ENCODE measurements at regions not wholly inside any gene's neighbourhood (a gene's known extent, or its start where the extent isn't known, plus 50 kb on each side); places are given as distances from the start of the nearest gene placed in this dataset.

DNA sequence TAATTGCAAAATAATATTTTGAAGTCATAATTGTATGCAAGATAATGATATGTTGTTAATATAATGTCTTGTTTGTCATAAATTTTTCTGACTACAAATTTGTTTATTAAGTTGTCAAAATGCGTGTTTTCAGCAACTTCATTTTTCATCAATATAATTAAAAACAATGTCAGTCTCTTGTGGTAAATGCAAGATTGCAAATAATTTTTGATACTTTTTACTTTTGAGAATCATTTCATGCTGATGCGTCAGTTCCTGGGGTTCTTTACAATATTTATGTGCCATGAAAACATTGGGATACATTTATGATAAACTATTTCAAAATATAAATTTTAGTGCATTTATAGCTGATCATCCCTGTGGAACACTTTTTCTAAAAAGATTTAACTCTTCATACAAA is 1504.8 kb downstream of the BRD1 start:
- Histone ChIP-seq H3K79me2 (ENCODE audit: insufficient read depth, low read length) (no peaks in the 10 kb centered on the region), H3K27ac (ENCODE audit: extremely low read length, insufficient read depth, low read length) (no peak overlapping the region), H3K4me2 (ENCODE audit: low read depth, low read length) (no peak overlapping the region), H2AFZ (ENCODE audit: low read length) (no peak overlapping the region), H3K4me3 (replicated peaks in 1 of 3; ENCODE audit: insufficient read depth in 1 of 3, low read depth in 2 of 3, low read length in 3 of 3) (no peak overlapping the region), H3K27me3 (ENCODE audit: control insufficient read depth in 1 of 2, insufficient read depth in 2 of 2, low read length in 2 of 2) (peaks cover 0 to 28% of the 10 kb centered on the region in 2 experiments; a peak in 4 of 5 replicates), H4K20me1 (ENCODE audit: insufficient read depth, low read length) (no peaks in the 10 kb centered on the region), H3K36me3 (replicated peaks in 1 of 2; ENCODE audit: control insufficient read depth in 1 of 2, insufficient read depth in 2 of 2, low read length in 2 of 2) (no peaks in the 10 kb centered on the region), H3K9ac (ENCODE audit: insufficient read depth, low read depth, low read length) (no peak overlapping the region), H3K9me3 (ENCODE audit: low read length) (peaks cover 7% of the 10 kb centered on the region; the same call in 1 of the 2 replicates), H3K4me1 (ENCODE audit: insufficient read depth, low read length) (no peaks in the 10 kb centered on the region)
- POLR2A ChIA-PET, result no interaction called here
- WGBS (ENCODE audit: low lambda C conversion rate), result 2% methylated on average over 2 of the region's 2 CpGs
- TF ChIP-seq ZNF883 (CRISPR knock-in tag; IDR thresholded peaks at IDR 0.05; ENCODE audit: not compliant biosample characterization), result no peak
- TF ChIP-seq MAFF (IDR thresholded peaks at IDR 0.05; ENCODE audit: low read depth, low read length), result peak; percentile 41; the same call in 1 of the 2 replicates
- TF ChIP-seq MAFK (conservative IDR thresholded peaks at IDR 0.05 in 1 of 2, IDR thresholded peaks at IDR 0.05 in 1 of 2; ENCODE audit: low read length in 2 of 2), result peak; percentile 42 to 54; a peak in 3 of 4 replicates
- ATAC-seq (no peak), FAIRE-seq (no peak), DNase-seq (ENCODE audit: low spot score) (no peak)
- in situ Hi-C loops (cut with HindIII; ENCODE audit: extremely low pct_ligation_motif_present, low pct_unique_long_range_greater_than_20kb), result no loop called here
- intact Hi-C loops (cut with micrococcal nuclease; ENCODE audit: unreplicated experiment), result no loop called here
- BruUV-seq (replicated peaks), result no TSS peak
- CTCF ChIA-PET (ENCODE audit: low intra/inter-chr PET ratio, low total read pairs), result no interaction called here

DNA sequence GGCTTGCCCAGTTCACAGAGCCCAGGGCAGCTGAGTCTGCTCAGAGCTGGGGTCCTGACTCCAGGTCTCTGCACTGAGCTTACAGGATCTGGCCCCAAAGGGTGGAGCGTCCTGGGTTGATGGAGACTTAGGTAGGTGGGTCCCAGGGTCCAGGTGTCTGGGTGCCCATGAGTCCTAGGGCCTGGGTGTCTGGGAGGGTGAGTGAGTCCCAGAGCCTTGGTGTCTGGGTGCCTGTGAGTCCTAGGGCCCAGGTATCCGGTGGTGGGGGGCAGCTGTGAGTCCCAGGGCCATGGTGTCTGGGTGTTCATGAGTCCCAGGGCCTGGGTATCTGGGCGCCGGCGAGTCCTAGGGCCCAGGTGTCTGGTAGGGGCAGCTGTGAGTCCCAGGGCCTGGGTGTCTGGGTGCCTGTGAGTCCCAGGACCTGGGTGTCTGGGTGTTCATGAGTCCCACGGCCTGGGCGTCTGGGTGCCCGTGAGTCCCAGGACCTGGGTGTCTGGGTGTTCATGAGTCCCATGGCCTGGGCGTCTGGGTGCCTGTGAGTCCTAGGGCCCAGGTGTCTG is 1505.6 kb downstream of the BRD1 start:
- ChIA-PET CTCF (ENCODE audit: low intra/inter-chr PET ratio, low total read pairs) (no interaction called here), POLR2A (no interaction called here)
- Histone ChIP-seq H3K9me3 (ENCODE audit: low read length) (peaks cover 7% of the 10 kb centered on the region; the same call in 1 of the 2 replicates), H3K4me1 (ENCODE audit: insufficient read depth, low read length) (no peaks in the 10 kb centered on the region), H3K27me3 (ENCODE audit: control insufficient read depth in 1 of 2, insufficient read depth in 2 of 2, low read length in 2 of 2) (peaks cover 0 to 32% of the 10 kb centered on the region in 2 experiments; a peak in 4 of 5 replicates), H3K4me2 (ENCODE audit: low read depth, low read length) (no peak overlapping the region), H3K79me2 (ENCODE audit: insufficient read depth, low read length) (no peaks in the 10 kb centered on the region), H4K20me1 (ENCODE audit: insufficient read depth, low read length) (no peaks in the 10 kb centered on the region), H3K27ac (ENCODE audit: extremely low read length, insufficient read depth, low read length) (no peak overlapping the region), H3K36me3 (replicated peaks in 1 of 2; ENCODE audit: control insufficient read depth in 1 of 2, insufficient read depth in 2 of 2, low read length in 2 of 2) (no peaks in the 10 kb centered on the region), H3K9ac (ENCODE audit: insufficient read depth, low read depth, low read length) (no peak overlapping the region), H2AFZ (ENCODE audit: low read length) (no peak overlapping the region), H3K4me3 (replicated peaks in 1 of 3; ENCODE audit: insufficient read depth in 1 of 3, low read depth in 2 of 3, low read length in 3 of 3) (no peak overlapping the region)
- no TSS peak for BruUV-seq (replicated peaks)
- no CpG with 5 or more reads among the region's 9 CpGs for WGBS (ENCODE audit: low lambda C conversion rate)
- ATAC-seq, result no peak
- no peak for FAIRE-seq
- intact Hi-C loops (cut with micrococcal nuclease; ENCODE audit: unreplicated experiment) (no loop called here), in situ Hi-C loops (cut with HindIII; ENCODE audit: extremely low pct_ligation_motif_present, low pct_unique_long_range_greater_than_20kb) (no loop called here)
- no peak for DNase-seq (ENCODE audit: low spot score)
- TF ChIP-seq SMAD9 (CRISPR knock-in tag; IDR thresholded peaks at IDR 0.05), result no peak
- TF ChIP-seq FOXC1 (CRISPR knock-in tag; IDR thresholded peaks at IDR 0.05; ENCODE audit: borderline replicate concordance), result no peak
- TF ChIP-seq HMG20A (CRISPR knock-in tag; IDR thresholded peaks at IDR 0.05; ENCODE audit: borderline replicate concordance), result no peak
- no peak for TF ChIP-seq ZFP82 (CRISPR knock-in tag; IDR thresholded peaks at IDR 0.05; ENCODE audit: borderline replicate concordance)
- TF ChIP-seq ZSCAN21 (CRISPR knock-in tag; IDR thresholded peaks at IDR 0.05; ENCODE audit: borderline replicate concordance), result no peak
- TF ChIP-seq FOSL2 (CRISPR knock-in tag; IDR thresholded peaks at IDR 0.05), result no peak
- TF ChIP-seq, protein P1, sequence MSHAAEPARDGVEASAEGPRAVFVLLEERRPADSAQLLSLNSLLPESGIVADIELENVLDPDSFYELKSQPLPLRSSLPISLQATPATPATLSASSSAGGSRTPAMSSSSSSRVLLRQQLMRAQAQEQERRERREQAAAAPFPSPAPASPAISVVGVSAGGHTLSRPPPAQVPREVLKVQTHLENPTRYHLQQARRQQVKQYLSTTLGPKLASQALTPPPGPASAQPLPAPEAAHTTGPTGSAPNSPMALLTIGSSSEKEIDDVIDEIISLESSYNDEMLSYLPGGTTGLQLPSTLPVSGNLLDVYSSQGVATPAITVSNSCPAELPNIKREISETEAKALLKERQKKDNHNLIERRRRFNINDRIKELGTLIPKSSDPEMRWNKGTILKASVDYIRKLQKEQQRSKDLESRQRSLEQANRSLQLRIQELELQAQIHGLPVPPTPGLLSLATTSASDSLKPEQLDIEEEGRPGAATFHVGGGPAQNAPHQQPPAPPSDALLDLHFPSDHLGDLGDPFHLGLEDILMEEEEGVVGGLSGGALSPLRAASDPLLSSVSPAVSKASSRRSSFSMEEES (CRISPR knock-in tag; IDR thresholded peaks at IDR 0.05), result no peak
- no peak for TF ChIP-seq ZNF451 (CRISPR knock-in tag; IDR thresholded peaks at IDR 0.05)
- no peak for TF ChIP-seq KDM2A (CRISPR knock-in tag; IDR thresholded peaks at IDR 0.05; ENCODE audit: borderline replicate concordance, low read depth)
- no peak for TF ChIP-seq ZNF841 (CRISPR knock-in tag; IDR thresholded peaks at IDR 0.05; ENCODE audit: borderline replicate concordance)
- no peak for TF ChIP-seq ZFP62 (CRISPR knock-in tag; IDR thresholded peaks at IDR 0.05)
- no peak for TF ChIP-seq ZNF30 (CRISPR knock-in tag; IDR thresholded peaks at IDR 0.05)
- TF ChIP-seq, protein P2, sequence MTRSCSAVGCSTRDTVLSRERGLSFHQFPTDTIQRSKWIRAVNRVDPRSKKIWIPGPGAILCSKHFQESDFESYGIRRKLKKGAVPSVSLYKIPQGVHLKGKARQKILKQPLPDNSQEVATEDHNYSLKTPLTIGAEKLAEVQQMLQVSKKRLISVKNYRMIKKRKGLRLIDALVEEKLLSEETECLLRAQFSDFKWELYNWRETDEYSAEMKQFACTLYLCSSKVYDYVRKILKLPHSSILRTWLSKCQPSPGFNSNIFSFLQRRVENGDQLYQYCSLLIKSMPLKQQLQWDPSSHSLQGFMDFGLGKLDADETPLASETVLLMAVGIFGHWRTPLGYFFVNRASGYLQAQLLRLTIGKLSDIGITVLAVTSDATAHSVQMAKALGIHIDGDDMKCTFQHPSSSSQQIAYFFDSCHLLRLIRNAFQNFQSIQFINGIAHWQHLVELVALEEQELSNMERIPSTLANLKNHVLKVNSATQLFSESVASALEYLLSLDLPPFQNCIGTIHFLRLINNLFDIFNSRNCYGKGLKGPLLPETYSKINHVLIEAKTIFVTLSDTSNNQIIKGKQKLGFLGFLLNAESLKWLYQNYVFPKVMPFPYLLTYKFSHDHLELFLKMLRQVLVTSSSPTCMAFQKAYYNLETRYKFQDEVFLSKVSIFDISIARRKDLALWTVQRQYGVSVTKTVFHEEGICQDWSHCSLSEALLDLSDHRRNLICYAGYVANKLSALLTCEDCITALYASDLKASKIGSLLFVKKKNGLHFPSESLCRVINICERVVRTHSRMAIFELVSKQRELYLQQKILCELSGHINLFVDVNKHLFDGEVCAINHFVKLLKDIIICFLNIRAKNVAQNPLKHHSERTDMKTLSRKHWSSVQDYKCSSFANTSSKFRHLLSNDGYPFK (CRISPR knock-in tag; IDR thresholded peaks at IDR 0.05; ENCODE audit: borderline replicate concordance), result no peak

All from HepG2 (cell line).